Inferior parietal cortex (tissue), 1 donor: ENCODE measurements at regions not wholly inside any gene's neighbourhood (a gene's known extent, or its start where the extent isn't known, plus 50 kb on each side); places are given as distances from the start of the nearest gene placed in this dataset.
A peak's percentile ranks its signal among the peaks of the same experiment; 100 is the strongest.

Experiments used
- DNase-seq: peaks from one replicate; pipeline ENCODE4 v3.0.0-alpha.2; 2016; ENCODE audit errors: extremely low spot score

DNA sequence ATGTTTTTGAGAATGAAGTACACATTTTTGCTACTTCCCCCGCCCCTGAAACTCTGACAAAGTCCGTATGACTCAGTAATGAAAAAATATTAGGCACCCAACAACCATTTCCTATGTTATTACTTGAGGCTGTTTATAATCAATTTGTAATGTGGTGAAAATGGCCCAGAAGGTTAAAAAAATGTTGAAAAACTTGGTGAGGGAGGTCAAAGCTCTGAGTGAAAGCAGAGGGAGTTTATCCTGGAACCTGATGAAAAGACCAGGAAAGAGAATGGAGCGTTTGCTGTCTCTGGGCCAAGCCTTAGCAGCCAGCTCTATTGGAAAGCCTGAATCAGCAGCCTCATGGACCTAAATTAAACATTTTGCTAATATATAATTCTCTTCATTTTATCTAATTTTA is 367.7 kb upstream of the NEGR1 start:
- DNase-seq: no peak

DNA sequence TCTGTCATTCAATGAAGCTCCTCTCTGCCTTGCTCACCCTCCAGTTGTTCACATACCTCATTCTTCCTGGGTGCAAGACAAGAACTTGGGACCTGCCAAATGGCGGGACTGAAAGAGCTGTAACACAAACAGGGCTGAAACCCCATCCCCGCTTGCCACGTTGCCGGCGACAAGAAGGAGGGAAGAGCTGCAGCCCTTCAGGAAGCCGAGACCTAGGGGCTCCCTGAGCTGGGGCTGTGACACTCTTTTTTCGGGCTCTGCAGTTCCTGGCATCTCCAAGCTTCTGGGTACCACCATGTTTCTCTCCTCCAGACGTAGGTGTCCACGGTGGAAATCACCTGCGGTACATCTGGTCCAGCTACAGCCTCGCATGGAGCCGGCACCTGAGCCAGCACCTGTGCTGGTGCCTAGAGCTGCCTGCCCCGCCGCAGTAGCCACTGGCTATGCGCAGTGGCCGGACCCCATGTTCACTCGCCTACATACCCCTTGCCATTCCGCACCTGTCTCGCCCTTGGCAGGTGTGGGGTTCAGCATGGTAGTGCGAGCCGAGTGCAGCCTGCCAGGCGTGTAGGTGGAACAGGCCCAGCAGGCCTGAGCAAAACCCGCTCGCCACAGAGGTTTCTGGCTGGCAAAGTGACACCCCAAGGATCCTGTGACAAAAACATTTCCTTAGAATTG is 367.0 kb upstream of the NEGR1 start:
- DNase-seq: no peak

- no peak for DNase-seq
Measured at GRCh38 chr1:72648465-72648864, 366.1 kb upstream of the NEGR1 start.

- no peak for DNase-seq
Measured at GRCh38 chr1:72643142-72643541, 360.8 kb upstream of the NEGR1 start.

DNA sequence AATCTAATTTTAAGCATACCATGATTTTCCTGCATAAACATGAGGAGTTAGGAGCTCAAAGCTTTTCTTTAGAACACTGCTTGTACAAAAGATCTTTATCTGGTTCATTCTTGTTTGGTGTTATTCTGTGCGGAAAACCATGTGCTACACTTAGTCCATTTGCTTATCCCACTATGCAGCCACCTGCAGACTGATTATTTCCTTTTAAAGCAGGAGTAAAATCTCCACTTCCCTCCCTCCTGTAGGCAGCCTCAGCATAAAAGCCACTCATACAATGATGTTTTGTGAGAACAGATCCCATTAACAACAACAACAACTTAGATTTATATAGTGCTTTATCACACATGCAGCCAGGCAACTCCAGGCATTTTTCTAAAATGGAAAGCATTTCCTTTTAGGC is 355.3 kb upstream of the NEGR1 start:
- no peak for DNase-seq

GRCh38 chr1:72636631-72637030 is 354.3 kb upstream of the NEGR1 start:
- no peak for DNase-seq

DNA sequence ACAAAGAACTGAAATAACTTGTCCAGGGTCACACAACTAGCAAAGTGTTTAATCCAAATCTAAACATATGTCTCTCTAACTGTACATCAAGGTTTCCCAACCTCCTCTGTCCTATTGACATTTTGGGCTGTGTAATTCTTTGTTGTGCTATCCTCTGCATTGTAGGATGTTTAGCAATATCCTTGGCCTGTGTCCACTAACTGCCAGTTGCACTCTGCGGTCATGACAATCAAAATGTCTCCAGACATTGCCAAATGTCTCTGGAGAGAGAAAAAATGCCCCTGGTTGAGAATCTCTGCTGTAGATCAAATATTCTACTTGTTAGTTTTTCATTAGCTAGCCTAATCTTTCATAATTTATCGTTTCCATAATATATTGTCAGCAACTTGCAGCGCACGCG is 353.4 kb upstream of the NEGR1 start:
- no peak for DNase-seq

DNA sequence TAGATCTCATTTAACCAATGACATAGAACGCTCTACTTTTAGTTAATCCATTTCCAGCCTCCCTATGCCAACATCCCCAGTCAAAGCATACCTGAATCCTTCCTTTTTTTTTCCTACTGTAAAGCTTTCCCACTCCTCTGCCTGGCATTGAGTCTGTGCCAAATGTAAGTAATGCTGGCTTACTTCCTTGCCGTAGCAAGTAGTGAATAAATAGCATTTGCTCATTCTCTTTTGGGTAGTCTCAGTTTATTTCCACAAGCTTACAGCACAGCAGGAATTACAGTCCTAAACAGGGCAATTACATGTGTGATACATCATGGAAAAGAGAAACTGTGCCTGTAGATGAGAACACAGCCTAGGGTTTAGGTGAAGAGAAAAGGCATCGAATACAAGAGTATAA is 352.6 kb upstream of the NEGR1 start:
- no peak for DNase-seq

- DNase-seq: no peak
Measured at GRCh38 chr1:72631449-72631848, 349.1 kb upstream of the NEGR1 start.

DNA sequence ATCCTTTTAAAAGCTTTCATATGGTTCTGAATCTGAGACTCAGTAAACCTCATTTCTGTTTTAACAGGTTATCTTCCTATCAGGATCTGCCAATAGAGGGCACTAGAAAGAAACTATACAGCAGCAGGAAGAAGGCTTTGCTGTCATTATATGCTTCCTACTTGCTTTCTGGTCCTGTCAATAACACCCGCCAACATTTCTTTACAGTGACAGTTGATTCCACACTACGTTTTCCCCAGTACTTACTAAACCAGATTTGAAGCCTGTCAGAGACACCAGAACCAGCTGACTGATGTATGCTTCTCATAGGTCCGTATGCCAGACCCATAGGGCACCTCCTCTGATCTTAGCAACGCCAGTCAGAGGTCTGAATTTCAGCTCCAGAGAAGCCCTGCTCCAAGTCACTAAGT is 341.0 kb upstream of the NEGR1 start:
- DNase-seq: peak; percentile 71

GRCh38 chr1:72620453-72620852 is 338.1 kb upstream of the NEGR1 start:
- DNase-seq: no peak

DNA sequence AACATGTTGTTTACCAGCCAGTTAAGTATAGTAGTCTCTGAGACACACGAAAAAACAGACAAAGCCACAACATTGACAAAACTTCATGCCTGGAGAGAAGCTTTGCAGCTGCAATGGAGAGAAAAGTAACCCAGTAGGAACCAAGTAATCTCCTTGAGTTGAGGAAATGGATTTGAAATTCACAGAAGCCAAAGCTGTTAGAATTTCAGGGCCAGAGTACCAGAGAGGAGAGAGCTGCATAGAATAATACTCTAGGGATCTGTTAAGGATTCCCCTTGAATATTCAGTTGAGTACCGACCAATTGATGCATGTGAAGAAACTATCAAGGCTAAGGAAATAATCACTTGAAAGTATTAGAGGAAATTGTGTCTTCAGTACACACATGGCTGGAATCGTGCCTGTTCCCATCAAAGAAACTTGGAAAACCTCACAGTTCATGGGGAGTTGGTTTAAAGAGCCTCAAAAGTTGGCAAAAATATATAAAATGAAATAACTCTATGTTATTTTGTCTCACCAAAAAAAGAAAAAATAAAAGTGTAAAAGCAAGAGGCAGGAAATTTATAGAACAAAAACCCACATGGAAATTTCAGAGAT is 324.0 kb upstream of the NEGR1 start:
- no peak for DNase-seq

GRCh38 chr1:72601035-72601674 is 318.8 kb upstream of the NEGR1 start:
- DNase-seq: no peak

- no peak for DNase-seq
Measured at GRCh38 chr1:72586023-72586685, 303.8 kb upstream of the NEGR1 start.

- no peak for DNase-seq
Measured at GRCh38 chr1:72579629-72580028, 297.3 kb upstream of the NEGR1 start.

GRCh38 chr1:72570815-72571214 is 288.5 kb upstream of the NEGR1 start:
- DNase-seq: no peak

- no peak for DNase-seq
Measured at GRCh38 chr1:72568113-72568512, 285.8 kb upstream of the NEGR1 start.

GRCh38 chr1:72567521-72567920 is 285.2 kb upstream of the NEGR1 start:
- DNase-seq: peak; percentile 73

- no peak for DNase-seq
Measured at GRCh38 chr1:72564749-72565148, 282.4 kb upstream of the NEGR1 start.

GRCh38 chr1:72557446-72558049 is 275.2 kb upstream of the NEGR1 start:
- DNase-seq: no peak

DNA sequence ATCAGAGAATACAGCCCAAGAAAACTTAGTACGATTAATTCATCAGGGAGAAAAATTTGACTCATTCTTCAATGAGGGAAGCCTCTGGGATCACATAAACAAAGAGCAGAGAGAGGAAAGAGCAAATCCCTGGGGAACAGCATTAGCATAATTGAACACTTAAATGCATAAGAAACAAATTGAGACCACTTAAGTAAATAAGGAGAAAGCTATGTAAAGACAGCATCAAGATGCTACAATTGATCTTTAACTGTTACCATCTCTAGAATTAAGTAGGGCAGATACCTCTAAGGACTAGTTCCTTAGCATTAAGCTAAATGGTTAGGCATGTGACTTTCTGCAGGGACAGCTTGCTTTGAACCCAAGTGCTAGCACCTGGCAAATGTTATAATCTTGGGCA is 265.1 kb upstream of the NEGR1 start:
- DNase-seq: no peak

DNA sequence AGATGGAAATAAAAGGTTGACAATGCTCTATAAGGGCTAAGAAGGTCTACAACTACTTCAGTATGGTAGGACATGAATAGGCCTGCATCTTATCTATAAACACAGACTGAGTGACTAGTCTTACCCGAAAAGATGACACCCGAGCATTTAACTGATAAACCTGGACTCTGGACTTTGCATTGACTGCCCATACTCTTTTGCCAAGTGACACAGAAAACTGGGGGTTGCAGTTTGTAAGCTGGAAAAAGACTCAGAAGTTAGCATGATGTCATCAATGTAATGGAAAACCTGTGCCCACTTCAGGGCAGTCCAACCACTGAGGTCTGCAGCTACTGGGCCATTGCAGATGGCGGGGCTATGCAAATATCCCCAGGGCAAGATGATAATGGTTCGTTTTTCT is 258.3 kb upstream of the NEGR1 start:
- DNase-seq: no peak
